ENCODE measurements at regions not wholly inside any gene's neighbourhood (a gene's known extent, or its start where the extent isn't known, plus 50 kb on each side); places are given as distances from the start of the nearest gene placed in this dataset.

- no peaks in the 10 kb centered on the region for H3K9me3 ChIP-seq (ENCODE audit: control insufficient read depth, insufficient read depth, low read depth, low read length)
- CTCF ChIA-PET = no interaction called here
- no peak overlapping the region for H3K4me3 ChIP-seq (ENCODE audit: low read depth, low read length)
- POLR2A ChIA-PET = no interaction called here
- H3K36me3 ChIP-seq (ENCODE audit: control insufficient read depth in 2 of 2, insufficient read depth in 1 of 2, low read length in 2 of 2) = no peaks in the 10 kb centered on the region
- H3K4me1 ChIP-seq (ENCODE audit: control insufficient read depth, insufficient read depth, low read length) = no peaks in the 10 kb centered on the region
- H3K27ac ChIP-seq (ENCODE audit: extremely low read depth, low read depth, low read length) = no peak overlapping the region
- TF ChIP-seq SP7 (tag by site-specific recombination; IDR thresholded peaks at IDR 0.05) (no peak), ZNF560 (tag by site-specific recombination; IDR thresholded peaks at IDR 0.05; ENCODE audit: borderline replicate concordance) (no peak), ZNF596 (tag by site-specific recombination; IDR thresholded peaks at IDR 0.05) (no peak), ZNF274 (IDR thresholded peaks at IDR 0.05; ENCODE audit: low read length) (no peak), ZNF274 (tag by site-specific recombination; IDR thresholded peaks at IDR 0.05; ENCODE audit: borderline replicate concordance) (no peak)
These were observed 173.2 kb upstream of the TBL1X start for GRCh38 chrX:9291629-9292028.

DNA sequence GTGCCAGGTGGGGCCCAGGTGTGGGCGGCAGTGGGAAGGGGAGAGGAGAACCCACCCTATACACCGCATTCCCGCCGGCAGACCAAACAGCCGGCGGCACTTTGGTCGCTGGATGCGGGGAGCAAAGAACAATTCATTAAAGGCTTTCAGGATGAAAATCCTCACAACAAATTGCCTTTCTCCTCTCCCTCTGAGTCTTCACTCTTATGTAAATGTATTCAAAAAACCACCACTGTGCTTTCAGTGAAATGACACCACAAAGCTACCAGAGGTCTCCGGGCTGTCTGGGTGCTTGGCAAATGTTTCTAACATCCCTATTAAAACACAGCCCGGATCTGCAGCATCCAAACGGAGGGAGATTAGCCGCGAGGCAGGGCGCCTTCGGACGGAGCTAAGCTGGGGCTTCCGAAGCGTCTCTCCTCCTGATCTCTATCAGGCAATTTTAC lies 171.8 kb upstream of the TBL1X start:
- H3K9me3 ChIP-seq (ENCODE audit: control insufficient read depth, insufficient read depth, low read depth, low read length) = no peaks in the 10 kb centered on the region
- H3K4me1 ChIP-seq (ENCODE audit: control insufficient read depth, insufficient read depth, low read length) = no peaks in the 10 kb centered on the region
- CTCF ChIA-PET = no interaction called here
- no peak for TF ChIP-seq ZNF501 (tag by site-specific recombination; IDR thresholded peaks at IDR 0.05)
- TF ChIP-seq ZNF629 (tag by site-specific recombination; IDR thresholded peaks at IDR 0.05) = no peak
- TF ChIP-seq, protein P1, sequence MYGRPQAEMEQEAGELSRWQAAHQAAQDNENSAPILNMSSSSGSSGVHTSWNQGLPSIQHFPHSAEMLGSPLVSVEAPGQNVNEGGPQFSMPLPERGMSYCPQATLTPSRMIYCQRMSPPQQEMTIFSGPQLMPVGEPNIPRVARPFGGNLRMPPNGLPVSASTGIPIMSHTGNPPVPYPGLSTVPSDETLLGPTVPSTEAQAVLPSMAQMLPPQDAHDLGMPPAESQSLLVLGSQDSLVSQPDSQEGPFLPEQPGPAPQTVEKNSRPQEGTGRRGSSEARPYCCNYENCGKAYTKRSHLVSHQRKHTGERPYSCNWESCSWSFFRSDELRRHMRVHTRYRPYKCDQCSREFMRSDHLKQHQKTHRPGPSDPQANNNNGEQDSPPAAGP (tag by site-specific recombination; IDR thresholded peaks at IDR 0.05) = no peak
- no peak for TF ChIP-seq ZNF707 (tag by site-specific recombination; IDR thresholded peaks at IDR 0.05)
- no peak for TF ChIP-seq ZBTB48 (tag by site-specific recombination; IDR thresholded peaks at IDR 0.05)
- no peak for TF ChIP-seq ZNF610 (tag by site-specific recombination; IDR thresholded peaks at IDR 0.05; ENCODE audit: borderline replicate concordance)
- TF ChIP-seq ZNF311 (tag by site-specific recombination; IDR thresholded peaks at IDR 0.05; ENCODE audit: borderline replicate concordance) = no peak
- TF ChIP-seq ZFP37 (tag by site-specific recombination; IDR thresholded peaks at IDR 0.05) = no peak
- no peak for TF ChIP-seq ZNF548 (tag by site-specific recombination; IDR thresholded peaks at IDR 0.05)
- TF ChIP-seq ZNF366 (tag by site-specific recombination; conservative IDR thresholded peaks at IDR 0.05) = no peak
- no peak overlapping the region for H3K27ac ChIP-seq (ENCODE audit: extremely low read depth, low read depth, low read length)
- H3K4me3 ChIP-seq (ENCODE audit: low read depth, low read length) = no peak overlapping the region
- H3K36me3 ChIP-seq (ENCODE audit: control insufficient read depth in 2 of 2, insufficient read depth in 1 of 2, low read length in 2 of 2) = no peaks in the 10 kb centered on the region
- POLR2A ChIA-PET = no interaction called here

- no peak for TF ChIP-seq ZNF394 (tag by site-specific recombination; IDR thresholded peaks at IDR 0.05; ENCODE audit: borderline replicate concordance)
- TF ChIP-seq ZNF433 (tag by site-specific recombination; IDR thresholded peaks at IDR 0.05; ENCODE audit: low read depth) = no peak
- TF ChIP-seq, protein P2, sequence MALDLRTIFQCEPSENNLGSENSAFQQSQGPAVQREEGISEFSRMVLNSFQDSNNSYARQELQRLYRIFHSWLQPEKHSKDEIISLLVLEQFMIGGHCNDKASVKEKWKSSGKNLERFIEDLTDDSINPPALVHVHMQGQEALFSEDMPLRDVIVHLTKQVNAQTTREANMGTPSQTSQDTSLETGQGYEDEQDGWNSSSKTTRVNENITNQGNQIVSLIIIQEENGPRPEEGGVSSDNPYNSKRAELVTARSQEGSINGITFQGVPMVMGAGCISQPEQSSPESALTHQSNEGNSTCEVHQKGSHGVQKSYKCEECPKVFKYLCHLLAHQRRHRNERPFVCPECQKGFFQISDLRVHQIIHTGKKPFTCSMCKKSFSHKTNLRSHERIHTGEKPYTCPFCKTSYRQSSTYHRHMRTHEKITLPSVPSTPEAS (tag by site-specific recombination; IDR thresholded peaks at IDR 0.05) = no peak
- TF ChIP-seq ZNF843 (tag by site-specific recombination; IDR thresholded peaks at IDR 0.05) = no peak
- TF ChIP-seq ZNF670 (tag by site-specific recombination; IDR thresholded peaks at IDR 0.05; ENCODE audit: low read depth) = no peak
- TF ChIP-seq ZNF571 (tag by site-specific recombination; IDR thresholded peaks at IDR 0.05) = no peak
- TF ChIP-seq, protein P3, sequence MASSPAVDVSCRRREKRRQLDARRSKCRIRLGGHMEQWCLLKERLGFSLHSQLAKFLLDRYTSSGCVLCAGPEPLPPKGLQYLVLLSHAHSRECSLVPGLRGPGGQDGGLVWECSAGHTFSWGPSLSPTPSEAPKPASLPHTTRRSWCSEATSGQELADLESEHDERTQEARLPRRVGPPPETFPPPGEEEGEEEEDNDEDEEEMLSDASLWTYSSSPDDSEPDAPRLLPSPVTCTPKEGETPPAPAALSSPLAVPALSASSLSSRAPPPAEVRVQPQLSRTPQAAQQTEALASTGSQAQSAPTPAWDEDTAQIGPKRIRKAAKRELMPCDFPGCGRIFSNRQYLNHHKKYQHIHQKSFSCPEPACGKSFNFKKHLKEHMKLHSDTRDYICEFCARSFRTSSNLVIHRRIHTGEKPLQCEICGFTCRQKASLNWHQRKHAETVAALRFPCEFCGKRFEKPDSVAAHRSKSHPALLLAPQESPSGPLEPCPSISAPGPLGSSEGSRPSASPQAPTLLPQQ (tag by site-specific recombination; IDR thresholded peaks at IDR 0.05) = no peak
- CTCF ChIA-PET = no interaction called here
- no peaks in the 10 kb centered on the region for H3K36me3 ChIP-seq (ENCODE audit: control insufficient read depth in 2 of 2, insufficient read depth in 1 of 2, low read length in 2 of 2)
These were observed 171.0 kb upstream of the TBL1X start for GRCh38 chrX:9293903-9294302.

More at GRCh38 chrX:9293903-9294302, 171.0 kb upstream of the TBL1X start:
- H3K4me1 ChIP-seq (ENCODE audit: control insufficient read depth, insufficient read depth, low read length) = no peaks in the 10 kb centered on the region
- POLR2A ChIA-PET = no interaction called here
- H3K27ac ChIP-seq (ENCODE audit: extremely low read depth, low read depth, low read length) = no peak overlapping the region
- no peak overlapping the region for H3K4me3 ChIP-seq (ENCODE audit: low read depth, low read length)
- H3K9me3 ChIP-seq (ENCODE audit: control insufficient read depth, insufficient read depth, low read depth, low read length) = no peaks in the 10 kb centered on the region
